VCaP (cell line): ENCODE measurements at regions not wholly inside any gene's neighbourhood (a gene's known extent, or its start where the extent isn't known, plus 50 kb on each side); places are given as distances from the start of the nearest gene placed in this dataset.

Experiments used
- H3K27ac ChIP-seq: fragments of 450-650 bp; 2 replicates; pipeline ENCODE4 v1.5.1; 2017
- TF ChIP-seq, protein P1 (sequence below): fragments of 450-650 bp; conservative IDR thresholded peaks from 2 replicates; pipeline ENCODE4 v1.5.1; 2017; ENCODE audit warnings: mild to moderate bottlenecking, moderate library complexity

DNA sequence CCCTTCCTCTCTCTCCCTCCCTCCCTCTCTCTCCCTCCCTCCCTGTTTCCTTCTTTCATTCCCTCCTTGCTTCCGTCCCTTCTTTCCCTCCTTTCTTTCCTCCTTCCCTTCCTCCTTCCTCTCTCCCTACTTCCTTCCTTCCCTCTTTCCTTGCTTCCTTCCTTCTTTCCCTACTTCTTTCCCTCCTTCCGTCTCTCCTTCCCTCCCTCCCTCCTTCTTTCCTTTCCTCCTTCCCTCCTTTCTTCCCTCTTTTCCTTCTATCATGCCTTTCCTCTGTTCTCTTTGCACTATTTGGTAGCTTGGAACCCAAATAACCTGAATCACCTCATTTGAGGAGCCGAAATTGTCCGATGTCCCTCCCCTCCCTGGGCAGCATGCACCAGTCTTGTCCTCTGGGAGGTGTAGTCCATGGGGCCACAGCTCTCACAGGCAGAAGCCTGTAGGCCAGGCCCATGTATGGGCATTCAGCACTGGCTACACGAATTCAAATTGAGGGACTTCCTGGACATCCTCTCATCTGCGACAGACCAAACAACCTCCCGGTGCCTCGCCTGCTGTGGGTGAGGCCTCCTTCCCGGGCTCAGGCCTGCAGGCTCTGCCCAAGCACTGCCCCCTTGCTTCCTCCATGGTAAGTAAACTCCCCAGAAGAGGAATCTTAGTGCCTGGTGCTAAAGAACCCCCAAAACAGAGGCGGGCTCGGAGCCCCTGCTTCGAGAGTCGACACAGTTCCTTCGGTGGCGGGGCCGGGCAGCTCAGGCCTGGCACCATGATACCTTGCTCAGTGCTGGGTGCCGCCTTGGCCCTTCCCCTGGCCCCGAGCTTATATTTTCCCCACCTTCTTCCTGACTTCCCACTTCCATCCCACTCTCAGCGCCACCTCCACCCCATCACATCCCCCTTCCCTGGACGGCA lies 454.1 kb upstream of the CADM1 start:
- no peak overlapping the region for H3K27ac ChIP-seq
- TF ChIP-seq, protein P1, sequence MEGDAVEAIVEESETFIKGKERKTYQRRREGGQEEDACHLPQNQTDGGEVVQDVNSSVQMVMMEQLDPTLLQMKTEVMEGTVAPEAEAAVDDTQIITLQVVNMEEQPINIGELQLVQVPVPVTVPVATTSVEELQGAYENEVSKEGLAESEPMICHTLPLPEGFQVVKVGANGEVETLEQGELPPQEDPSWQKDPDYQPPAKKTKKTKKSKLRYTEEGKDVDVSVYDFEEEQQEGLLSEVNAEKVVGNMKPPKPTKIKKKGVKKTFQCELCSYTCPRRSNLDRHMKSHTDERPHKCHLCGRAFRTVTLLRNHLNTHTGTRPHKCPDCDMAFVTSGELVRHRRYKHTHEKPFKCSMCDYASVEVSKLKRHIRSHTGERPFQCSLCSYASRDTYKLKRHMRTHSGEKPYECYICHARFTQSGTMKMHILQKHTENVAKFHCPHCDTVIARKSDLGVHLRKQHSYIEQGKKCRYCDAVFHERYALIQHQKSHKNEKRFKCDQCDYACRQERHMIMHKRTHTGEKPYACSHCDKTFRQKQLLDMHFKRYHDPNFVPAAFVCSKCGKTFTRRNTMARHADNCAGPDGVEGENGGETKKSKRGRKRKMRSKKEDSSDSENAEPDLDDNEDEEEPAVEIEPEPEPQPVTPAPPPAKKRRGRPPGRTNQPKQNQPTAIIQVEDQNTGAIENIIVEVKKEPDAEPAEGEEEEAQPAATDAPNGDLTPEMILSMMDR = no peak

DNA sequence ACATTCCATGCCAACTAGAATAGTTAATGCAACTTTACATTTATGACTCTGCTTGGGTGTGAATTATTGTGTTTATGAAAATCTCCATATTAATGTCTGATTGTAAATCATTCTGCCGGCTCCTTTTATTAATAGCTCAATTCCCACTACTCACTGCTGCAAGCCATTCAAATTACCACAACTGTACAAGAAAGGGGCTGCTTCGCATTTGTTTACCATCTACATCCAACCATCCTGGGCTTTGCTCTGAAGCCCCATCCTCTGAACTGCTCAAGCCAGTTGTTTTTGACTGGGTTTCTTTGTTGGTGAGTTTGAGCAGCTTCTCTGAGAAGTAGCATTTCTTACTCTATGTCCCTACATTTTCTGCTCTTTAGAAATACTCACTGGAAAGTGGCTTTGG lies 451.6 kb upstream of the CADM1 start:
- H3K27ac ChIP-seq = no peak overlapping the region
- TF ChIP-seq, protein P1 = no peak

DNA sequence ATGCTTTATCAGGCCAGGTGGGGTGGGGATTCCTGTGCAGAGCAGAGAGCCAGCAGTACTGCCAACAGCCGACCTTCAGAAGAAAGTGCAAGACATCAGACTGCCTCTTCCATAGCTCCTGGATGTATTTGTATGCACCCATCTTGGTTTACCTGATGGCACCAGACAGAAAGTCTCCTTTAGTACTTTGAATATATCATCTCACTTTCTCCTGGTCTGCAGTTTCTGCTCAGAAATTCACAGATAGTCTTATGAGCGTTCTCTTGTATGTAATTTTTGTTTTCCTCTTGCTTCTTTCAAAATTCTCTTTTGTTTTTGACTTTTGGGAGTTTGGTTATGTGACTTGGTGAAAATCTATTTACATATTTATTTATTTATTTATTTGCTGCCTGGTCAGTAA lies 446.4 kb upstream of the CADM1 start:
- no peak overlapping the region for H3K27ac ChIP-seq
- TF ChIP-seq, protein P1 = no peak

DNA sequence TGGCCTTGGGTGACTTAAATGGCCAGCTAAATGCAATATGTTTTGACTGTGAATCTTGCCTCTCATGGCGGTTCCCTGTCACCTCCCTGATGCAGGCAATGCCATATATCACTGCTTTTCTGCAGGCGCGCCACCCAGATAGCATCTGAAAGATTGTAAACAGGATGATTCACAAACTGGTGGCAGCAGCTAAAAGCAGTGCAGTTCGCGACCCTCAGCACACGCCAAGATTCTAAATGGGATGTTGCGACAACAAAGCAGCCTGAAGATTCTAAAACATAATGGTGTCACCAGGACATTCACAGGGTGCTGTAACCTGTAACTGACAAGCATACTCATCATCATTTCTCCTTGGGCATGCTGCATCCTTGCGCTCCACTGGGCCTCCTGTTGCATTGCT lies 440.4 kb upstream of the CADM1 start:
- H3K27ac ChIP-seq = no peak overlapping the region
- TF ChIP-seq, protein P1 = no peak

DNA sequence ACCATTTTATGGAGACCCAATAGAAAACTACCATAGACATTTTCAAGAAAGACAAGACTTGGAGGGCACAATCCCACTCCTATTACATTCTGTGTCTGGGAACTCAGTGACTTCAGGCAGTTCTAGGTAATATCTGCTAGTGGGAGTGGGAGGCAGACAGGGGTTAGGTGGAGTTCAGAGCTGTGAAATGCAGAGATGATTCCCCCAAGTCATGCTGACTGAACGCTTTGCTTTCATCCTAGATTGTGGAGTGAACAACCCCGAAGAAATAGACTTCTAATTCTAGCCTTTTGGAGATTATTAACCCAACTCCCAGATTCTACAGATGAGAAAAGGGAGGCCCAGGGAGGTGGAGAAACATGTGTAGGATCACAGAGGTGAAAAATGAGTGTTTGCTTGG lies 437.8 kb upstream of the CADM1 start:
- TF ChIP-seq, protein P1 = no peak
- H3K27ac ChIP-seq = no peak overlapping the region

DNA sequence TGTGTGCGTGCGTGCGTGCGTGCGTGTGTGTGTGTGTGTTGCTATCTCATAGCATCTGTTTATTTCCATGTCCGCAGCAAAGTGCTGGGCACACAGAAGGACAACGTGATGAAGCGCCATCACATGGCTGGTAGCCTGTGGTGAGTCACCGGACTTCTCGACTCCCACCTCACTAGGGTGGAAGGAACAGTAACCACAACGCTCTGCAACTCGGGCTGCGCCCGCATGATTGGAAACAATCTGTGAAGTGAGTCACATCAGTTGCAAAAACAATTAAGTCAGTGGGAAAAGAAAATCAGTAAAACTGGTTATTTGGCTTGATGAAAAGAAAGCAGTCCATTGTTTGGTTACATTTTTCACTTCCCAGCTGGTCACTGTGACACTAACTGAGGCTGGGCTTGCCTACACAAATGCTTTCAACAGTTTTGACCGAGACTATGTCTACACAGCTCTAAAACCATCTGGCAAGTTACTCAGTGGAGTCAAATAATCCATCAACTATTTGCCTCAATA lies 437.3 kb upstream of the CADM1 start:
- TF ChIP-seq, protein P1 = no peak
- H3K27ac ChIP-seq = no peak overlapping the region

DNA sequence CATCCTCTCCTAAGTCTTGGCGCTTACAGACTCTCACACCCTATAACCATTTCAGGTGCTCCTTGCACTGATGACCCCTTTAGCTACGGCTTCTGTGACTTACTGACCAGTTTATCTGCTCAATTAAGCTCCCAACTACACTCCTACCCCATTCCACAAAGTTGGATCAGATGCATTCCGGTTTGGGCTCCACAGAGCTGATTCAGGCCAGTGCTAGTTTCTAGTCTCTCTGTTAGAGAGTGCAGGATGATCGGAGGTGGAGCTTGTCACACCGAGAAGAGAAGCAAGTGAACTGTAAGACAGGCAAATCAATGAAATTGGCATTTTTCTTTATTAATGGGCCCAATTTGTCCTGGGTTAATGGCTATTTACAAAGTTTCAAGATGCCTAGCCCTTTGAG lies 436.8 kb upstream of the CADM1 start:
- TF ChIP-seq, protein P1 = no peak
- H3K27ac ChIP-seq = no peak overlapping the region
